GM18861 (cell line): ENCODE measurements at regions not wholly inside any gene's neighbourhood (a gene's known extent, or its start where the extent isn't known, plus 50 kb on each side); places are given as distances from the start of the nearest gene placed in this dataset.
"Not testable (repeated sequence)": the region's sequence is repeated elsewhere in the genome, so short reads cannot be mapped to it uniquely, and the experiment has no call there.

Source experiments
- ATAC-seq: cut with Tn5 transposase; IDR thresholded peaks from one replicate; pipeline ENCODE4 v1.9.1; 2021; ENCODE audit not compliant: unreplicated experiment

DNA sequence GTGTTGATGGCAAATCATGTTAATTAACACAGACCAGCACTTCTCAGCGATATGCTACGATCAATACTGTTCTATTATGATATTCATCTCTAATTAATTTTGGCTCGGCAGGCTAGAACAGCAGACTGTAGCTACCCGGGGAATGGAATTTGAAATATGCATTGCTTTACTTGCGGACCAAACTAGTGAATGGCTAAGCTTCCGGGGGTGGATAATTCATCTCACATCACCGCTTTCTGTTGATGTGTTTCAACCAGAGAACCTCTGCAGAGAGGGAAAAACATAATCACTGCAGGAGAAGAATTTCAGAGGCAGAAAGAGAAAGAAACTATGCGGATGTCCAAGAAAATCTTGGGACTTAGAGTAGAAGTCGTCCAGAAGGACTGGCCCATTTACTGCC, 490.9 kb downstream of the STK39 start:
- no peak for ATAC-seq

DNA sequence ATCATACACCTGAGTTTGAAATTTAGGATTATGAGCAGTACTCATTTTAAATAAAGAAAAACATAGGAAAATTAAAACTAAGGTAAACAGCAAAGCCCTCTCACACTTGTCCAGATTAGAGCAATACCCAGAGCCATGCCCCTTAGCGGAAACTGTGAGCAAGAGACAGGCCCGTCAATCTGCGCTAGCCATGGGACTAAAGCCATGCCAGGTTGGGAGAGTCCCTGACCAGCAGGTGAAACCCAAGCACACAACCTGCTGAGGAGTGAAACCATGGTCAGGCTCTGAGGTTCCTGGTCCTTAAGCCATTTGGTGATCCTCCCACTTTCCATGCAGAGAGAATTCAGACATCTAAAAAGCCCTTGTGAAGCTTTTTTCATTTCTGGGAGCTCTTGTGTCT, 494.3 kb downstream of the STK39 start:
- ATAC-seq = no peak

DNA sequence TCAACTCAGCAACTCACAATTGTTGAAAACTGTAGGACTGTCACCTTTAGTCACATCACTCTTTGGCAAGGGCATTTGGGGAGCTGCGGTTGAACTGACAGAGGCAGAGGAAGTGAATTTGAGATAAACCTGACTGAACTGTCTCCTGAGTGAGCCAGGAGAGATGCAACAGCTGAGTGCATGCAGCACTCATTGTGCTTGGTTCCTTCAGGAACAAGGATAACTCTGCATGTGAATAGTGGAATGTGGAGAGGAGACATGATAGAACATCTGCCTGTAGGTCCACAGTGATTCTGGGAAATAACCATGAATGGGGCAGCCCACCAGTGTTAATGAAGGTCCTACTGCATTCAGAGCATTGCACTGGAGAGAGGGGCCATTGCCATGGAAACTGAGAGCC, 494.7 kb downstream of the STK39 start:
- ATAC-seq = no peak

DNA sequence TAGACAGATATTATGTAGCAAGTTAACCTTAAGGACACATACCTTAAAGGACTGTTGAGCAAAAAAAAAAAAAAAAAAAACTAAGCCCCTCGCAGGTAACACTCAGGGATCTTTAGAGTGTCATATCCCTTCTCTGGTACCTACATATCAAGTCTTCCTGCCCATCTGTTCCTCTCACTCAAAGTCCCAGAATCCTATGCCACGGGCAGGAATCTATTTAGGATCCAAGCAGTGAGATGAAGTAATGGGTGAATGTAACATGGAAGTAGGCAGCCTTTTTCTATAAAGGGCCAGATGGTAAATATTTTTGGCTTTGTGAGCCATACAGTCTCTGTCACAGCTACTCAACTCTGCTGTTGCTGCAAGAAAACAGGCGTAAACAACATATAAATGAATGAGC, 496.7 kb downstream of the STK39 start:
- ATAC-seq = no peak

DNA sequence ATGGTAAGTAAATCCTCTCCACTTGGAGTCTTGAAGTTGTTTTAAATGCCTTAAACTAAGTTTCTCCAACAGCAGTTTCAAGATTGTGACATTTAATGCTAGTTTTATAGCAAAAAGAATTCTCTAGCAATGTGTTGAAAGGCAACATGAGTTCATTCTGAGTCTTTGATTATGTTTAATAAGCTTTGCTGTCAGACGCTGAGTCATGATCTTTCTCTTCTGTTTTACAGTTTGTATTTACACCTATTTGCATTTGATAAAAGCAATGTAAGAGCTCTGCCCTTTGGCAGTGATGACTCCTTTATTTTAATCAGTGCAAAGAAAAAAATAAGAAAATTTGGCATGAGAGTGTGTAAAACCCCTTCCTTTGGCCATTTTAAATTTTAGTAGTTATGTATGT, 497.7 kb downstream of the STK39 start:
- no peak for ATAC-seq

DNA sequence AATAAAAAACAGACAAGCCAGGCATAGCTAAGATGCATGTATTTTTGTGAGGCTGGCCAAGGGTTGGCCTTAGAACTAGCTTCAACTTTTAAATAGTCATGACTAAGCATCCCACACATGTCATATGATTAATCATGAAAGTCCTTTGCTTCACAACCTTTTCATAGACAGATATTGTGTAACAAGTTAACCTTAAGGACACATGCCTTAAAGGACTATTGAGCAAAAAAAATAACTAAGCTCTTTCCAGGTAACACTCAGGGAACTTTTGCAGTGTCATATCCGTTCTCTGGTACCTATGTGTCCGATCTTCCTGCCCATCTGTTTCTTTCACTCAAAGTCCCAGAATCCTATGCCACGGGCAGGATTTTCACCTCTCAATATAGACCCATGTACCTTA, 498.4 kb downstream of the STK39 start:
- ATAC-seq = no peak

DNA sequence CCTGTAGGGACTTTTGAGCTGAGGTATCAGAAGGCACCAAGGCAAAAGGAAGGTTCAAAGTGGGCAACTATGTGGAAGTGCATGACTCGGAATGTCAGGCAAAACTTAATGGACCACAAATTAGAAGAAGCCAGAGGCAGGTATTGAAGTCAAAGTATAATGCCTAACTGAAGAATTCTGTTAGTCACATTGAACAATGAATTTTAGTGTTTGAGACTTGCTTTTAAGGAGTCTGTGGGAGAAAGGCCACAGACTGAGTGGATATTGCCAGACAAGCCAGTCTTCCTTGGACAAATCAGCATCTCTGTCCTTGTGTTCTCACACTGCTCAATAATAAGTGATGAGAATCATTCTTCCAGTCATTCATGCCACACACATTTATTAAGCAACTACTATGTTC, 498.9 kb downstream of the STK39 start:
- no peak for ATAC-seq

DNA sequence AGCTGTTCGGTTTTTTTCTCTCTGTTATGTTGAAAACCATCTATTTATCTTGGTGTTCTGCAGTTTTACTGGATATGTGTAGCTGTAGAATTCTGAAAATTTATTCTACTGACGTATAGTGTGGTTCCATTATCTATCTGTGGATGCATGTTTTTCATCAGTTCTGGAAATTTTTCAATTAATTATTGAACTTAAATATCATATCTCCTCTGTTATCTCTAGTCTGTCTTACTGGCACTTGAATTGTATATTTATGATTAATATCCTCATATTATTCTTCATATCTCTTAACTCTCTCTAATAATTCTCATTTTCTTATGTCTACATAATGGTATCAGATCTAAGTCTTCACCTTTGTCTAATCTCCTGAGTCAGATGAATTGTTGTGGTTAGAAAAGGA, 501.7 kb downstream of the STK39 start:
- ATAC-seq = no peak

DNA sequence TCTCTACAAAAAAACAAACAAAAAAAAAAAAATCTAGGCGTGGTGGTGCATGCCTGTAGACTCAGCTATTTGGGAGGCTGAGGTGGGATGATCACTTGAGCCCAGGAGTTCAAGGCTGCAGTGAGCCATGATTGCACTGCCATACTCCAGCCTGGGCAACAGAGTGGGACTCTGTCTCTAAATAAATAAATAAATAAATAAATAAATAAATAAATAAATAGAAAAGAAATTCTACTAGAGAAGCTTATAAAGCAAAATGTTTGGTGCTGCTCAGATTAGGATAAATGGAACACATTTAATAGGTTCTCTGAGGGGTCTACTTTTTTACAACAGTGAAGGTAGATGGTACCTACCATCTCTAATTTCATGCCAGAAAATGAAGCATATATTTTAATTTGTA, 507.5 kb downstream of the STK39 start:
- not testable (repeated sequence) for ATAC-seq

DNA sequence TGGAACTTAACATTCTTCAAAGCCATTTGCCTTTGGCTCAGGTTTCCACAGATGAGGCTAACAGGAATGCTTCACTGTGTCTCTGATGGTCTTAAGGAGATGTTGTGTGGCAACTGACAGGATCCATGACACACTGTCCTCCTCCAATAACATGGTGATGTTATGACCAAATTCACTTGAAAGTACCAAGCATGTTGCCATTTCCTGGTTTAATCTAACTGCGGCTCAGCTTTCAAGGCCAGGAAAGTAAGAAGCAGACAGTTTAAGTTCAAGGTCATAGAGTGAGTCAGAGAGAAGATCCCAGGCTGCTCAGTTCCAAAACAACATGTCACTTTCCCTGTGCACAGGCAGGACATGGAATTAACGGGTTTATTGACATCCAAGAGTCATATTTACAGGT, 513.6 kb downstream of the STK39 start:
- ATAC-seq = no peak

DNA sequence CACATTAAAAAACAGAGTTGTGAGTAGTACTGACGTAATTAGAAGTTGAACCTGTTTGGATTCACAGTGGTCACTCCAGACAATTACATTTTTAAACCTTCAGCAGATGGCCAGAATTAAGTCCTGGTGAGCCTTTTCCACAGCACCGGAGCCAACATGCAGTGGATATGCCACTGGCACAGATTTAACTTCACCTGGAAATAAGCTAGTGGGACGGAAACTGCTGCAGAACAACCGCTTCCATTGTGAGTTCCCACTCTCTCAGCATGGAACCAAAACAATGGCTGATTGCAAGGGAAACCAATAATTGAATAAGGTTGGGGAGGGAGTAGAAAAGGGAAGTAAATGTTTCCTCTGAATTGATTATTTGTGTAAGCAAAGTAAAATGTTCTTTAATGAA, 515.1 kb downstream of the STK39 start:
- ATAC-seq = no peak

DNA sequence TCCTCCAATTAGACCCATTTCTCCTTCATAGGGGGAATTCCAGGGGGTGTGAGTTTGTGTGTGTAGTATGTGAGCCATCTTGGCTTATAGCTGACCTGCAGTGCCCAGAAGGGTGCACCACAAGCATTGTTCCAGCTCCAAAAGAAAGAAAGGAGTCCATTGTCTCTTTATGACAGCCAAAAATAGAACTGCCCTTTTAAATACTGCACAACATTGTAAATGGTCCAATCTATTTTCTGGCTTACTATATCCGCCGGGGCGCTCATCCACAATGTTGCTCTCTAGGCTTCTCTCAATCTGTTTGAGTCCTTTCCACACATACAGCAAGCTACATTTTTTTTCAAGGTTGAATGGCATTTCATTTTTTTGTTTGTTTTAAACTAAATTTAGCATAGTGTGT, 517.5 kb downstream of the STK39 start:
- no peak for ATAC-seq

DNA sequence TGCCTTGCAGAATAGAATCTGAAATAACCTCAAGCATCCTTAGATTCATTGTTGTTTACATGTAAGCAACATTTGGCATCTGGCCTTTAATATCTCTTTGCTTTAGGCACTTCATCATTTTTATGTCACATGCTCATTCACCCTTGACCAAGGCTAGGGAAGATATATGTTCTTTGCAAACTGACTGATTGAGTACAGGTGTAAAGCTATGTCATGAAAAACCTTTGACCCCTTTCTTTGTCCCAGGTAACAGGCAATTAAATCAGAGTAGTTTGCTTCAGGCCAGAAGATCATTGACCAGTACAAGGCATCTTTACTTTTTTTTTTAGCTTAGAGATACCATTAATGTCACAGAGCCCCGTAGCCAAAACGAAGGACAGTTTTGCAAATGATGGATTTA, 520.6 kb downstream of the STK39 start:
- no peak for ATAC-seq

DNA sequence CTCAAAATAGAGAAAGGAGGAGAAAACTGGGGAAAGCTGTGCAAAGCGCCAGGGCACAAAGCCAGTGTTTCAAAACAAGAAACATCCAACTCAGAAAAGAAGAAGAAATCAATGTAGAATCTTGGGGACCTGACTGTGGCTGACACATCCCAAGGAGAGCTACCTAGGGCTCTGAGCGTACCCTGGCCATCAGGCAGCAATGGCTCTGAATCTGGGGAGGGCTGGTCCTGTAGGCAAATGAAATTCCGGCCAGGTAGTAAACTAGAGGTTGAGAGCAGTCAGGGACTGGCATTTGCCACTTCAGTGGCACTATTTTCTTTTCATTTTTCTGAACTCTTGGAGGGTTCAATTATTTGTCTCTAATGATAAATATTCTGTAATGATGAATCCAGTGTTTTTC, 525.8 kb downstream of the STK39 start:
- no peak for ATAC-seq

DNA sequence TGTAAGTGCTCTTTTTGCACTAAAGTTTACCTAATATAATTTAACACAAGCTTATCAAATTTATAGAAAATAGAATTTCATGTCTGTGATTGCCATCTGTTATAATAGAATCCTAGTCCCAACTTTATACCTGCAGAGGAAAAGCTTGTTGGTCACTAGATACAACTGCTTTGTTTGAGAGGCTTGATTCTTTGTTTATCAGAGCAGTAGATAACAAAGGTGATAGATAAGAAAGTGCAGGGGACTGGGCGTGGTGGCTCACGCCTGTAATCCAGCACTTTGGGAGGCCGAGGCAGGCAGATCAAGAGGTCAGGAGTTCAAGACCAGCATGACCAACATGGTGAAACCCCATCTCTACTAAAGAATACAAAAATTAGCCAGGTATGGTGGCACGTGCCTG, 528.0 kb downstream of the STK39 start:
- no peak for ATAC-seq

DNA sequence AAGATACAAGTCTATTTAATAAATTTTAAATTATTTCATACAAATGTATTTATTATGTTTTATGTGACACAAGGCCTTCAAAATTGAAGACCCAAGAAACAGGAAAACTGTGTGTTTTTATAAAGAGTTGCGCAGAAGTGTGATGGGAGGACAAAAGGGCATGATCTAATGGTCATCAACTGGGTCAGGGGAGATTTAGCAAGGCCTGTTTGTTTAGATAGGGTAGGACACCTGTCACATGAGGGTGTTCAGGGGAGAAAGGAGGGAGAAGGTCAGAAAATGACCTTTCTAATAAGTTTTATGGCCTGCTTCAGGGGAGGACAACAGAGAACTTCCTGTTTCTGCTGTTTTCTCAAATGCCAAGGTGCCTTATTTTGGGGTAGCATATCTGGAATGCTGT, 528.8 kb downstream of the STK39 start:
- no peak for ATAC-seq

DNA sequence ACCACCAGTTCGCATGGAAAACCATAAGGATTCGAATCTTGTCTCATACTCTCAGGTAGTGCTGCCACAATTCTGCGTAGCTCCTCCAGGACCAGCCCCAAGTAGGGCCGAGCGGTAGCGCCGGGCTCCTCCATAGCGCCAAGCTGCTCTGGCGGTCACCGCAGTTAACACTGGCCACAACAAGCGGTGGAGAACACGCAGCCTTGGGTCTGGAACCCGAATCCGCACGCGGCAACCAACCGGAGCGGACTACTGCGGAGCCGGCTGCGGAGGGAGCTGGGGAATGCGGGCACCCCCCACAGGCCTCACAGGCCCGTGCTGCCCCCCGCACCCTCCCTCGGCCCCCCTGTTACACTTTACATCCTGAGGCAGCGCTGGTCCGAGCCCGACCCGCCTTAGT, 531.5 kb downstream of the STK39 start:
- no peak for ATAC-seq

DNA sequence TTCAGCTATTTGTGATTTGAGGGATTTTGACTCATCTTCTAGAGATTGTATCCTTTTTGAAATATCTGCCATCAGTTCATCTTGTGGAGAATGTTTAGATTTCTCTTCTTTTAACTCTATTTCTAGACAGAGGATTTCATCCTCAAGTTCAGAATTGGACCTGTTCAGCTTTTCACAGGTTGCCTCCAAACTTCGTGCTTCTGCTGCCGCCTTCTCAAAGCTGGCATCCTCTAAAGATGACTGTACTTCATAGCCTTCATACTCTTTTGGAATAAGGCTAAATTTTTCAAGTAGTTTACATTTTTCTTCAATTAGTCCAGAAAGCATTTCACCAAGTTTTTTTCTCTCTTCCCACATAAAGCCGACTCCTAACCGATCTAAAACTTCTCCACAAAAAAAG, 531.9 kb downstream of the STK39 start:
- not testable (repeated sequence) for ATAC-seq

DNA sequence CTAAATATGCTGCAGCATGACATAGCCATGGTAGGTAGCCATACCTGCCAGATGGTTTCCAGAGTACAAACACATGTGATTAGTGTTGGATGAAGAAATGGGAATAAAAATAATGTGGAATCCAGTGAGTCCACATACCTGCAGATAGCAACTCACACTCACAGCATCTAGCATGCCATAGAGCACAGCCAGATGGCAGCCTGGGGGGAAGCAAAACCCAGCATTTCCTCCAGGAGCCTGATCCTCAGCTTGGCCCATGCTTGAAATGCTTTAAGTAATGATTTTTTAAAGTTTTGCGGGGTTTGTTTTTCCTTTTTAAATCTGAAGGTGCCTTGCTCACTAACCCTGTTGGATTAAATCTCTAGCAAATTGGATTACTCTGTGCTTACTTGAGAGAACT, 535.1 kb downstream of the STK39 start:
- ATAC-seq = no peak

DNA sequence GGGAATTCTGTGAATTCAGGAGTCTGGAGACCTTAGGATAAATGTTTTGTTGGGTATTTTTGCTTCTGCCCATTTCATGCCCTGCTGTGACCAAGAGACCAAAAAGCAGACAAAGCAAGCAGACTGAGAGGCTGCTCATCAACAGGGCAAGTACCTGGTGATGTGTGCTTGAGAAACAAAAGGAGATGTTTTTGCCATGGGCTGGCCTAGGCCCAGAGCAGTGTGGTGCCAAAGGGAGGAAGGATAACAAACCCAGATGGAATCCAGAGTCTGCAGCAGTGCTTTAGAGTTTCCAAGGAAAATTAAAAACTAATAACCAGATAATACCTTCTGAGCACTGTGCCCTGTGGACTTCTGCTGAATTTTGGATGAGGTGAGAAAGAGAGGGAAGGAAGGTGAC, 538.4 kb downstream of the STK39 start:
- ATAC-seq = no peak

DNA sequence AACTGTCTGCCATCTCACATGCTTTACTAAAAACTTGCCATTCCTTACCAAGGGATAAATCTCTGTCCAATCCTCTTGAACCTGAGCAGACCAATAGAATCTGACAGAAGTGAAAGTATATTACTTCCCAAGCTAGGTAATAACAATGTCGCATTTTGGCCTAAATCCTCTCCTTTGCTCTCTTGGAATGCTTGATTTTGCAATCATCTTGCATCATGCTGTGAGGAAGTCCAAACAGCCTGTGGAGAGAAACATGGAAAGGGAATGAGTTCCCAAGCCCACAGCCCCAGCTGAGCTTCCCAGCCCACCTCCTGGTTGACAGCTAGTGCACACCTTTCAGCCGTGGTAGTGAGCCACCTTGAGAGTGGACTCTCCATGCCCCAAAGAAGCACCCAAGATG, 540.6 kb downstream of the STK39 start:
- no peak for ATAC-seq

DNA sequence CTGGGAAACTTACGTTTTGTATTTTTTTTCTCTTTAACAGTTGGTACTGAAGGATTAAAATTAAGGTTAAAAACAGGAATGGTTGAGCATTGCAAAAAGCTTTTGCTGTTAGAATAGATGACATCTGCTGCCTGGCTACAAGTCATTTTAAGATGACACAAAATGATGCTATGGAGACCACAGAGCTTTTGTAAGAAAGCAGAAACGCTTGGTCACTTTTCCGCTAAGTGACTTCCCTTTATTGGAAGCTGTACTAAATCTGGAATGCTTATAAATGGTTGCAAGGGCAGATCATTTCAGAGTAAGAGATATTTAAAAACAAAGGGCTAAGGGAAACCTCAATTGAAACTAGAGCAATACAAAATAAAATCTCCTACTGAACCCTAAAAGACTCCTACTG, 544.0 kb downstream of the STK39 start:
- no peak for ATAC-seq

DNA sequence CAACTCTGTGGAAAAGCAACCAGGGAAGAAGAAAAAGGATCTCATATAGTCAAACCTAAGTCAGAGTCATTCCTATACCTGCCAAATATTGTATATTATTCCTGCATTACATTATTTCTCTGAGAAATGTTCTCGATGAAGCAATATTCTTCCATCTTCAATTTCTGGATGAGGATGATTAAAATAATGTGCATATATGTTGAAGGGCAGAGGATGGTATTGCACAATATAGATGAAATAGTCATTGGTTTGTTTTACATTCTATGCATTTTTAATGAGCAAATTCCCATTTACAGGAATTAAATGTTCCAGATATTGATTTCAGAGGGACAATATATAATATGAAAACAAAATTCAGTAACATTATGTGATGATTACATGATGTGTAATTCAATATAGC, 545.2 kb downstream of the STK39 start:
- ATAC-seq = no peak

DNA sequence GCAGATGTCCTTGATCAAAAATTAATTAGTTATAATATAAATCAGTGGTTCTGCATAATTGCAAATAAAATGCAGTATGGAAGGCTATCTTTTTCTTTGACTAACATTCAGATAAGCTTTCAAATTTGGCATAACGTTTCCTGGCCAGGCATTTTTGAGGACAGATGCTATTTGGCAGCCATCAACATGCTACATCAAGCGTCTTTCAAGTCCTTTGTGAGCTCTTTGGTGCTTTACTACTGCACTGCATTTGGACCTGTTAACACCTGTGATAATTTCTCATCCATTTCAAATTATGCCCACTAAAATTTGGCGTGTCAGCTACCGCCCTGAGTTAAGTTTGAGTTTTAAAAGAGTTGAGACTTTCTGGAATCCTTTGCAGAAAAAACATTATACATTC, 545.7 kb downstream of the STK39 start:
- ATAC-seq = no peak
